AG10803 (cell line): ENCODE measurements at regions not wholly inside any gene's neighbourhood (a gene's known extent, or its start where the extent isn't known, plus 50 kb on each side); places are given as distances from the start of the nearest gene placed in this dataset.
A peak's percentile ranks its signal among the peaks of the same experiment; 100 is the strongest.

Experiments
- DNase-seq: peaks from one replicate; pipeline ENCODE4 v3.0.0; 2010; ENCODE audit warnings: low read depth
- H3K4me3 ChIP-seq: 2 replicates; pipeline ENCODE4 v1.5.1; 2011; ENCODE audit warnings: mild to moderate bottlenecking, low read length, control low read depth
- TF ChIP-seq, protein P1 (sequence below): conservative IDR thresholded peaks from 2 replicates; pipeline ENCODE4 v1.5.1; 2011; ENCODE audit warnings: mild to moderate bottlenecking, low read length, control low read depth, inconsistent platforms

DNA sequence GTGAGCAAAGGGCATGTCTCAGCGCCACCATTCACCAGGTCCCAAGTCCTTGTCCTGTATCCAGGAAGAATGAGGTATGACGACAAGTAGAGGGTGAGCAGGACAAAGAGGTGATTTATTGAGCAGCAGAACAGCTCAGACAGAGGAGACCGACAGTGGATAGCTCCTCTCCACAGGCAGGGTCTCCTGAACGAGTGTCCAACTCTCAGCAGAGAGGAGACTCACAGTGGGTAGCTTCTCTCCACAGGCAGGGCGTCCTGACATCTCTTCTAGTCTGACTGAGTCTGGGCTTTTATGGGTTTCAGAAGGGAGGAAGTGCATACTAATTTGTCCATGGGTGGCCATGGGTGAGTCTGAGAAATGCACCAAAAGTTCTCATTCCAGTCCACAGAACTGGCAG, 204.7 kb downstream of the ANKRD60 start:
- DNase-seq: no peak
- TF ChIP-seq, protein P1, sequence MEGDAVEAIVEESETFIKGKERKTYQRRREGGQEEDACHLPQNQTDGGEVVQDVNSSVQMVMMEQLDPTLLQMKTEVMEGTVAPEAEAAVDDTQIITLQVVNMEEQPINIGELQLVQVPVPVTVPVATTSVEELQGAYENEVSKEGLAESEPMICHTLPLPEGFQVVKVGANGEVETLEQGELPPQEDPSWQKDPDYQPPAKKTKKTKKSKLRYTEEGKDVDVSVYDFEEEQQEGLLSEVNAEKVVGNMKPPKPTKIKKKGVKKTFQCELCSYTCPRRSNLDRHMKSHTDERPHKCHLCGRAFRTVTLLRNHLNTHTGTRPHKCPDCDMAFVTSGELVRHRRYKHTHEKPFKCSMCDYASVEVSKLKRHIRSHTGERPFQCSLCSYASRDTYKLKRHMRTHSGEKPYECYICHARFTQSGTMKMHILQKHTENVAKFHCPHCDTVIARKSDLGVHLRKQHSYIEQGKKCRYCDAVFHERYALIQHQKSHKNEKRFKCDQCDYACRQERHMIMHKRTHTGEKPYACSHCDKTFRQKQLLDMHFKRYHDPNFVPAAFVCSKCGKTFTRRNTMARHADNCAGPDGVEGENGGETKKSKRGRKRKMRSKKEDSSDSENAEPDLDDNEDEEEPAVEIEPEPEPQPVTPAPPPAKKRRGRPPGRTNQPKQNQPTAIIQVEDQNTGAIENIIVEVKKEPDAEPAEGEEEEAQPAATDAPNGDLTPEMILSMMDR: no peak

DNA sequence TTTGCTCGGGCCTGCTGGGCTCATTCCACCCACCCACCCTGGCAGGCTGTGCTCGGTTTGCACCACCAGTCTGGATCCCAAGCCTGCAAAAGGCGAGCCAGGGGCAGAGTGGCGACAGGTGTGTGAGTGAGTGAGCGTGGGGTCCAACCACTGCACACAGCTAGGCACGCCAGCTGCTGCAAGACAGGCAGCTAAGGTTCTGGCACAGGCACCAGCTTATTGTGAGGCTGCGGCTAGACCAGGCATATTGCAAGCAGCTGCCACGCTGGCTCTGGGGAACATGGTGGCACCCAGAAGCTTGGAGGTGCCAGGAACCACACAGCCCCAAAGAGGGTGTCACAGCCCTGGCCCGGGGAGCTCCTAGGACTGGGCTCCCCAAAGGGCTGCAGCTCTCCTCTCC, 205.1 kb downstream of the ANKRD60 start:
- TF ChIP-seq, protein P1: no peak
- no peak for DNase-seq
- no peak overlapping the region for H3K4me3 ChIP-seq

More for the DNA sequence above, 204.7 kb downstream of the ANKRD60 start:
- H3K4me3 ChIP-seq: no peak overlapping the region

DNA sequence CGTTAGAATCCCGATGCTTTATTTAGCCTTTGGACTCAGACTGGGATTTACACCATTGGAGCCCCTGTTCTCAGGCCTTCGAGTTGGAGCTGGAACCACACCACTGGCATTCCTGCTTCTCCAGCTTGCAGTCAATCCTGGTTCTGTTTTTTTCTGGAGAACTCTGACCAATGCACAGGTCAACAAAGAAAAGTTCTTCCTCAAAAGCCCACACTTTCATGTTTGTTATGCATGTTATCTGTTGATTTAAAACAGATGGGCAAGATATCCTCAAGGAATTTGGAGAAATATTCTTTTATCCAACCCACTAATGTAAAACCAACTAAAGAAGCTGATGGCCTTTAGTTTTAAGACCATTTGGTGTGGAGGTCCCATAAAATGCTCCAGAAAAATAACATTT, 205.7 kb downstream of the ANKRD60 start:
- TF ChIP-seq, protein P1: no peak
- DNase-seq: no peak
- no peak overlapping the region for H3K4me3 ChIP-seq

DNA sequence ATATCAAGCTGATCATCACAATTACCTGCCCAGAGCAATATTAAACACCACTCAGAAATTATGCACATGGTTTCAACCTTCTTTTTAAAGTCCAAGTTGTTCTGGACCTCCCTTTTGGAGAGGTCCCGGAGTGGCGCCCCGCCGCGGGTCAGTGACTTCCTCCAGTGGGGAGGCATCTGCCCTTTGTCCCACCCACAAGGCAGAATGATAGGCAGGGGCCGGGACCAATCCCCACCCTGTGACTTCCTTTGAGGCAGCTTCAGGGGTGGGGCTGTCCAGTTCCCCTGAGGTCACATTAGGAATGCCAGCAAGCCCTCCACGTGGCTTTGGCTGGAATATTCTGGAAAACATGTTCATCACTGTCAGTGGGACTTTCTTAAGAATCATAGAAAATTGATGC, 207.0 kb downstream of the ANKRD60 start:
- TF ChIP-seq, protein P1: no peak
- H3K4me3 ChIP-seq: no peak overlapping the region
- peak; percentile 28 for DNase-seq

DNA sequence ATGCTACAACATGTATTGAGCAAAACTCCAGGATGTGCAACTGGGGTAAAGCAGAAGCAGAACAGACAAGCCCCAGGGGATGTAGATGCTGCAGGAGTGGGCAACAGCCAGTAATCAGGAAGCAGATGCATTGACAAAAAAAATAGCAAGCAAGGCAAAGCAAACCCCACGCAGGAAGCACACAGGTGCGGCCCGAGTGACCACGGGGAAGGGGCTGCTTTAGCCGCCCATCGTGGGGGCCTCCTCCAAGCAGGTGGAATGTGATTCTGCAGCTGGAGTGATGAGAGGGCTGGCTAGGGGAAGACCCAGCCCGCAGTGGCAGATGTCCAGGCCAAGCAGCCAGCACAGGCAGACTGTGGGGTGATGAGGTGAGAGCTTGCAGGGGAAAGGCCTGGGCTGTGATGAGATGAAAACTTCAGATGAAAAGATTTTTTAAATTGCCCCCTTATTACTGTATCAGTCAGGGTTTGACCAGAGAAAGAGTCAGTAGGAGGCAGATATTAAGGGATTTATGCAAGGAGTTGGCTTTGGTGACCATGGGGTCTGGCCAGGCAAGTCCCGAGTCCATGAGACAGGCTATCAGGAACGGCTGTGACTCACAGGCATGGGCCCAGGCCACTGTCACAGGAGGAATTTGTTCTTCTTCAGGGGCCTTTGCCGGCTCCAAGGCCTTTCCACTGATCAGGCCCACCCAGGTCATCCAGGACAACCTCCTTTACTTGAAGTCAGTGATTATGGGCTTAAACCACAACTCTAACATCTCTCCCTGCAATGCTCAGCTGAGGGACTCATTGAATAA, 207.6 kb downstream of the ANKRD60 start:
- H3K4me3 ChIP-seq: no peak overlapping the region
- TF ChIP-seq, protein P1: no peak
- DNase-seq: no peak

DNA sequence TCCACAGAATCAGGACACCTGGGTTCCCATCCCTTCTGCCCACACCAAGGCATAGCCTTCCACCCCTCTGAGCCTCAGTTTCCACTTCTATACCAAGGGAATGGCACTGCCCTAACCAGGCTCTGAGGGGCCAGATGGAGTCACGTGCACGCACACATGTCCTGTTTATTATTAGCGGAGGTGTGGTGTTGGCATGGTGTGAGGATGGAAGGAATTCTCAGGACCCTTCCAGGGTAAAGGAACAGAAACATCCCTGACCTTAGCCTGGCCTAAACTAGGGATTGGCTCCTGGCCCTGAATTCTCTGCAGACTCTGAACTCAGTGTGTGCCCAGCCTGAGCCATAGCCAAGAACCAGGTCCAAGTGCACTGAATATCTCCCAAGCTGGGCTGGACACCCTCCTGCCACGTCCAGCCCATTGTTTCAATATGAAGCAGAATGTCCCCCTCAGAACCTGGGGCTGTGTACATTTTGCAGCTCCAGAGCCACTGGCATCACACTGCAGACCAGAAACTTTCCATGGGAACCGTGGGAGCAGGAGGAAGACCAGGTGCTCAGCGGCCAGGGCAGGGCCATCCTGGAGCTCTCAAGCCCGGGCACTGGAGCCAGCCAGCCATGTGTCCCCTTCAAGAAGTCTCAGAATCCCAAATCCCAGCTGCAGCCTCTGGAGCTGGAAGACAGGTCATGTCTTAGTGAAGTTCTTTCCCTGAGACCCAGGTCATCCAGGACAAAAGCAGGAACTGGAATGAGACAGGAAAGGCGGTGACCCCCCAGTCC, 208.4 kb downstream of the ANKRD60 start:
- TF ChIP-seq, protein P1: no peak
- H3K4me3 ChIP-seq: no peak overlapping the region
- DNase-seq: no peak
